Astrocyte of the cerebellum (primary cell): ENCODE measurements at regions not wholly inside any gene's neighbourhood (a gene's known extent, or its start where the extent isn't known, plus 50 kb on each side); places are given as distances from the start of the nearest gene placed in this dataset.
A peak's percentile ranks its signal among the peaks of the same experiment; 100 is the strongest.

ENCODE experiments used
- DNase-seq: peaks from one replicate; pipeline ENCODE4 v3.0.0-alpha.2; 2011; ENCODE audit warnings: low read depth
- H3K4me3 ChIP-seq: 2 replicates; pipeline ENCODE4 v1.5.1; 2011; ENCODE audit warnings: mild to moderate bottlenecking, low read depth, low read length, moderate library complexity
- in situ Hi-C: cut with HindIII; loops from 2 replicates; pipeline ENCODE4 v1.10.0; 2017; ENCODE audit warnings: low sequenced_read_pairs
- TF ChIP-seq, protein P1 (sequence below): IDR thresholded peaks from 2 replicates; pipeline ENCODE4 v1.5.1; 2012; ENCODE audit warnings: low read length, low read depth, moderate library complexity, mild to moderate bottlenecking; ENCODE audit errors: missing control alignments

- TF ChIP-seq, protein P1, sequence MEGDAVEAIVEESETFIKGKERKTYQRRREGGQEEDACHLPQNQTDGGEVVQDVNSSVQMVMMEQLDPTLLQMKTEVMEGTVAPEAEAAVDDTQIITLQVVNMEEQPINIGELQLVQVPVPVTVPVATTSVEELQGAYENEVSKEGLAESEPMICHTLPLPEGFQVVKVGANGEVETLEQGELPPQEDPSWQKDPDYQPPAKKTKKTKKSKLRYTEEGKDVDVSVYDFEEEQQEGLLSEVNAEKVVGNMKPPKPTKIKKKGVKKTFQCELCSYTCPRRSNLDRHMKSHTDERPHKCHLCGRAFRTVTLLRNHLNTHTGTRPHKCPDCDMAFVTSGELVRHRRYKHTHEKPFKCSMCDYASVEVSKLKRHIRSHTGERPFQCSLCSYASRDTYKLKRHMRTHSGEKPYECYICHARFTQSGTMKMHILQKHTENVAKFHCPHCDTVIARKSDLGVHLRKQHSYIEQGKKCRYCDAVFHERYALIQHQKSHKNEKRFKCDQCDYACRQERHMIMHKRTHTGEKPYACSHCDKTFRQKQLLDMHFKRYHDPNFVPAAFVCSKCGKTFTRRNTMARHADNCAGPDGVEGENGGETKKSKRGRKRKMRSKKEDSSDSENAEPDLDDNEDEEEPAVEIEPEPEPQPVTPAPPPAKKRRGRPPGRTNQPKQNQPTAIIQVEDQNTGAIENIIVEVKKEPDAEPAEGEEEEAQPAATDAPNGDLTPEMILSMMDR = no peak
- no peak overlapping the region for H3K4me3 ChIP-seq
- DNase-seq = peak; percentile 33
- in situ Hi-C loops = no loop called here
Measured at GRCh38 chr7:46784732-46785131, 797.2 kb downstream of the TNS3 start.

DNA sequence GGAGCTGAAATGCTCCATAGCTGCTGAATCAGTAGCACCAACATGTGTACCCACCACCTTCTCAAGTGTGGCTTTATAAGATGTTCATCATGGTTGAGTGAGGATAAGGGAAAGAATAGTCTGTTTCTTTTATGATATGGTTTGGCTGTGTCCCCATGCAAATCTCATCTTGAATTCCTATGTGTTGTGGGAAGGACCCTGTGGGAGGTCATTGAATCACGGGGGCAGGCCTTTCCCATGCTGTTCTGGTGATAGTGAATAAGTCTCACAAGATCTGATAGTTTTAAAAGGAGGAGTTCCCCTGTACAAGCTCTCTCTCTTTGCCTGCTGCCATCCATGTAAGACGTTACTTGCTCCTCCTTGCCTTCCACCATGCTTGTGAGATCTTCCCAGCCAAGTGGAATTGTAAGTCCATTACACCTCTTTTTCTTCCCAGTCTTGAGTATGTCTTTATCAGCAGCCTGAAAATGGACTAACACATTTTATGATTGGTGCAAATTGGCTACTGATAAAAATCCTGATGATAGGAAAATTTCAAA lies 799.9 kb downstream of the TNS3 start:
- TF ChIP-seq, protein P1 = no peak
- DNase-seq = peak; percentile 65
- in situ Hi-C loops = no loop called here

GRCh38 chr7:46776790-46777189 lies 805.1 kb downstream of the TNS3 start:
- DNase-seq = no peak
- in situ Hi-C loops = no loop called here
- TF ChIP-seq, protein P1 = peak; percentile 50
- H3K4me3 ChIP-seq = no peak overlapping the region

More for the DNA sequence above, 799.9 kb downstream of the TNS3 start:
- H3K4me3 ChIP-seq = no peak overlapping the region

- in situ Hi-C loops = no loop called here
- no peak for DNase-seq
- TF ChIP-seq, protein P1 = no peak
- H3K4me3 ChIP-seq = no peak overlapping the region
Measured at GRCh38 chr7:46775776-46776175, 806.1 kb downstream of the TNS3 start.

- DNase-seq = no peak
- in situ Hi-C loops = no loop called here
- no peak overlapping the region for H3K4me3 ChIP-seq
- TF ChIP-seq, protein P1 = no peak
Measured at GRCh38 chr7:46775020-46775419, 806.9 kb downstream of the TNS3 start.

DNA sequence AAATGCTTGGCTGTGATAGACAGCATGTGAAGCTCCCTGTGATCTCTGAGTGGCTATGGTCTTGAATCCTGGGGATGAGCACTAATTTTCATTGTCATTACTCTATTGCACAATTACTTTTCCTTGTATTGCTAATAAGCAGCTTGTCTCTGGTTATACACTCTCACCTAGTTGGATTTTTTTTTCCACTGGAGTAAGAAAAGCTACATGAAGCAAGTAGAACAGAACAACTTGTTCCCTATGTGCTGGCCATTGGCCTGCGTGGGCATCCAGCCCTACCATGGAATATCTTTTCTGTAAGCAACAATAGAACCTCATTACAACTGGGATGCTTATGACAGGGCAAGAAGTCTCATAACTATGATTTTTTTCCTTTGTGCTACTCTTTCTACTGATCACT lies 807.4 kb downstream of the TNS3 start:
- TF ChIP-seq, protein P1 = no peak
- H3K4me3 ChIP-seq = no peak overlapping the region
- in situ Hi-C loops = no loop called here
- DNase-seq = no peak
